Thoracic aorta (tissue), 2 donors: ENCODE measurements at regions not wholly inside any gene's neighbourhood (a gene's known extent, or its start where the extent isn't known, plus 50 kb on each side); places are given as distances from the start of the nearest gene placed in this dataset.

Experiments
- ATAC-seq: fragments of 150-250 bp; one replicate; pipeline ENCODE4 v1.8.0; 2017; ENCODE audit warnings: low read depth; ENCODE audit not compliant: insufficient number of reproducible peaks, low FRiP score
- DNase-seq: peaks from one replicate; pipeline ENCODE4 v3.0.0-alpha.2; 2020; ENCODE audit warnings: low spot score
- H3K27ac ChIP-seq, 2 donors: fragments of 200-600 bp; sonication (generic); 1 replicate in 1 of 2; 2 replicates in 1 of 2; pipeline ENCODE4 v1.5.1; 2016; ENCODE audit warnings: mild to moderate bottlenecking in 2 of 2, moderate library complexity in 2 of 2
- H3K27me3 ChIP-seq: fragments of 200-600 bp; sonication (generic); replicated peaks from 2 replicates; pipeline ENCODE4 v1.6.0; 2016; ENCODE audit warnings: mild to moderate bottlenecking; ENCODE audit not compliant: insufficient read depth
- H3K36me3 ChIP-seq: fragments of 200-600 bp; sonication (generic); one replicate; pipeline ENCODE4 v1.5.1; 2016
- H3K4me1 ChIP-seq, 2 donors: fragments of 200-600 bp; sonication (generic); 1 replicate in 1 of 2; 2 replicates in 1 of 2; pipeline versions ENCODE4 v1.5.1 to v1.6.0; 2016; ENCODE audit warnings: low read depth in 2 of 2, mild to moderate bottlenecking in 1 of 2; ENCODE audit not compliant: control insufficient read depth in 1 of 2
- H3K4me3 ChIP-seq: fragments of 200-600 bp; sonication (generic); 2 replicates; pipeline ENCODE4 v1.5.1; 2016; ENCODE audit warnings: mild to moderate bottlenecking
- H3K9me3 ChIP-seq: fragments of 200-600 bp; sonication (generic); 2 replicates; pipeline ENCODE4 v1.5.1; 2016
- CTCF ChIP-seq: fragments of 200-600 bp; sonication (generic); IDR thresholded peaks from one replicate; pipeline ENCODE4 v1.5.1; 2019; ENCODE audit warnings: antibody characterized with exemption

- Histone ChIP-seq H3K4me3 (no peak overlapping the region), H3K27me3 (no peaks in the 10 kb centered on the region), H3K9me3 (no peaks in the 10 kb centered on the region), H3K4me1 (peaks cover 11 to 16% of the 10 kb centered on the region in 2 donors), H3K27ac (no peak overlapping the region), H3K36me3 (no peaks in the 10 kb centered on the region)
- TF ChIP-seq CTCF: no peak
- no peak for ATAC-seq
- no peak for DNase-seq
These were observed 113.4 kb upstream of the GLI2 start for GRCh38 chr2:120622159-120622869.

GRCh38 chr2:120622886-120623753 lies 112.5 kb upstream of the GLI2 start:
- DNase-seq: no peak
- ATAC-seq: no peak
- H3K27me3 ChIP-seq: no peaks in the 10 kb centered on the region
- H3K27ac ChIP-seq: no peak overlapping the region
- H3K4me3 ChIP-seq: no peak overlapping the region
- no peak for TF ChIP-seq CTCF
- peaks cover 11 to 16% of the 10 kb centered on the region in 2 donors for H3K4me1 ChIP-seq
- H3K36me3 ChIP-seq: no peaks in the 10 kb centered on the region
- H3K9me3 ChIP-seq: no peaks in the 10 kb centered on the region

- no peak for DNase-seq
These were observed 111.5 kb upstream of the GLI2 start for GRCh38 chr2:120624061-120624737.

GRCh38 chr2:120624738-120625446 lies 110.8 kb upstream of the GLI2 start:
- DNase-seq (no peak), ATAC-seq (no peak)
- no peaks in the 10 kb centered on the region for H3K27me3 ChIP-seq
- H3K9me3 ChIP-seq: no peaks in the 10 kb centered on the region
- H3K27ac ChIP-seq: no peak overlapping the region
- peaks cover 11 to 16% of the 10 kb centered on the region in 2 donors for H3K4me1 ChIP-seq
- no peaks in the 10 kb centered on the region for H3K36me3 ChIP-seq
- H3K4me3 ChIP-seq: no peak overlapping the region
- no peak for TF ChIP-seq CTCF

More at GRCh38 chr2:120624061-120624737, 111.5 kb upstream of the GLI2 start:
- Histone ChIP-seq H3K27me3 (no peaks in the 10 kb centered on the region), H3K4me3 (no peak overlapping the region), H3K4me1 (peaks cover 11 to 16% of the 10 kb centered on the region in 2 donors), H3K36me3 (no peaks in the 10 kb centered on the region), H3K27ac (no peak overlapping the region), H3K9me3 (no peaks in the 10 kb centered on the region)
- no peak for ATAC-seq
- TF ChIP-seq CTCF: no peak
